ENCODE measurements at regions not wholly inside any gene's neighbourhood (a gene's known extent, or its start where the extent isn't known, plus 50 kb on each side); places are given as distances from the start of the nearest gene placed in this dataset.
A peak's percentile ranks its signal among the peaks of the same experiment; 100 is the strongest.

- DNase-seq: no peak
Measured at GRCh38 chr9:113646946-113647914, 183.7 kb downstream of the RGS3 start.

- DNase-seq: no peak
Measured at GRCh38 chr9:113648048-113648447, 184.5 kb downstream of the RGS3 start.

DNA sequence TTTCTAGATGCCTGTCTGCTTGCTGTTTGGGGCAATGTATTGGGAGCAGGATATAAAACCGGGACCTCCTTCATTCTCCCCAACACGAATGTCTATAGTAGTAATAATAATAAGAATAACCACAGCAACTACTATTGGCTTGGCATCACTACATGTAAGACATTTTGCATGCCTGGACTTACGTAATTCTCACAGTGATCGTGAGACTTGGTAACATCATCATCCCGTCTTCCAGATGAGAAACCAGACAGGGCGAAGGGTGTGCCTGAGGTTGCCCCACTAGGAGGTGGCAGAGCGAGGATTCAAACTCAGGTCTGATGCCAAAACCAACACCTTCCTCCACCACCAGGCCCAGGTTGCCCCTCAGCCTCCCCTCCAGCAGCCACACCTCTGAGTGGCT lies 185.1 kb downstream of the RGS3 start:
- DNase-seq: no peak

- DNase-seq: no peak
Measured at GRCh38 chr9:113649054-113649453, 185.5 kb downstream of the RGS3 start.

DNA sequence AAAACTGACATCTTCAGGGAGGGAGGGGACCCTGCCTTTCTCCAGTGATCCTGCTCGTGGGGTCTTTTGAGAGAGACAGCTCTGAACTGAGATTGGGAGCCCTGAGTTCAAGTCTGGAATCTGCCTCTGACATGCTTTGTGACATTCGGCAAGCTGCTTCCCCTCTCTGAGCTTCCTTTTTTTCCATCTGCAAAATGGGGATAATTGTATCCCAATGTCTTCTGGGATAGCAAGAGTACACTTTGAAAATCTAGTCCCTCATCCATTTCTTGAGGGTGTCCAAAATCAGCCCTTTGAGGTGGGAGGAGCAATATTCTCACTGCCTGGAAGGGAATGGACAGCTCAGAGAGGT lies 186.3 kb downstream of the RGS3 start:
- no peak for DNase-seq

DNA sequence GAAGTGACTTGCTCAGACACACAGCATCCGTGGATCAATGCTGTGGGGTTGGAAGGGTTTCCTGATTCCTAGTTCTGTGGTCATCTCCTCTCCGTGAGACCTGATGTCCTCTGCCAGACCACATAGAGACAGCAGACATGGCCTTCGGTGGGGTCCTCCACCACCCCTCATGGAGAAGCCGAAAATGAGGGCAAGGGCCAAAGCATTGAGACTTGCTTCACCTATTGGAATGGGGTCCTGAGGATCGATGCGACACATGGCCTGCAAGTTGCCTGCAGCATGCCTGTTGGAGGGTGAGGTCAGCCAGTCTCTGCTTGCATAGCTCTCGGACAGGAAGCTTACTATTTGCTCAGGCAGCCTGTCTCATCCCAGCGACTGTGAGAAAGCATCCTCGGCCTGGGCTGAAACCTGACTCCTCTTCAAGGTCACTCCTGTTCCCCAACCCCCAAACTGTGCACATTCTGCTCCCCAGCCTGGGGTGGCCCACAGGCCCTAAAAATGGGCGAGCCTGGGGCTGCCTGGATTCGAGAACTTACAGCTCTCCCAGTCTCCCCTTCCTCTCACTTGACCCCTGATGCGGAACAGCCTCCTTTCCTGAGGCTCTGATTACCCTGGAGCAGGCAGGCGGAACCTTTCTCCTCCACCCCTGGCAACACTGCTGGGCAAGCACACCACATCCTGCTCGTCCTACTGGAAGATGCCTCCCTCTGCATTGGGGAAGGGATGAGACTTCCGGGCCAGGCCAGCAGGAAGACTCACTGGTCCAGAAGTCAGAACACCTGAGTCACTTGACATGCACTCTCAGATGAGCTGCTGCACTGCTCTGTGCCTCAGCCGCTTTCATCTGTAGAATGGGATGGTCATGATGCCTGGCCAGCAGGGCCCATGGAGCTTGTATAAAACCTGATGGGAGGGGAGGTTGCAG lies 186.9 kb downstream of the RGS3 start:
- DNase-seq: peak; percentile 15

- DNase-seq: no peak
Measured at GRCh38 chr9:113651896-113652295, 188.4 kb downstream of the RGS3 start.

- no peak for DNase-seq
Measured at GRCh38 chr9:113652355-113653152, 189.0 kb downstream of the RGS3 start.

- DNase-seq: no peak
Measured at GRCh38 chr9:113653746-113654604, 190.4 kb downstream of the RGS3 start.

- no peak for DNase-seq
Measured at GRCh38 chr9:113654605-113655428, 191.3 kb downstream of the RGS3 start.

- DNase-seq: no peak
Measured at GRCh38 chr9:113656771-113657670, 193.5 kb downstream of the RGS3 start.

DNA sequence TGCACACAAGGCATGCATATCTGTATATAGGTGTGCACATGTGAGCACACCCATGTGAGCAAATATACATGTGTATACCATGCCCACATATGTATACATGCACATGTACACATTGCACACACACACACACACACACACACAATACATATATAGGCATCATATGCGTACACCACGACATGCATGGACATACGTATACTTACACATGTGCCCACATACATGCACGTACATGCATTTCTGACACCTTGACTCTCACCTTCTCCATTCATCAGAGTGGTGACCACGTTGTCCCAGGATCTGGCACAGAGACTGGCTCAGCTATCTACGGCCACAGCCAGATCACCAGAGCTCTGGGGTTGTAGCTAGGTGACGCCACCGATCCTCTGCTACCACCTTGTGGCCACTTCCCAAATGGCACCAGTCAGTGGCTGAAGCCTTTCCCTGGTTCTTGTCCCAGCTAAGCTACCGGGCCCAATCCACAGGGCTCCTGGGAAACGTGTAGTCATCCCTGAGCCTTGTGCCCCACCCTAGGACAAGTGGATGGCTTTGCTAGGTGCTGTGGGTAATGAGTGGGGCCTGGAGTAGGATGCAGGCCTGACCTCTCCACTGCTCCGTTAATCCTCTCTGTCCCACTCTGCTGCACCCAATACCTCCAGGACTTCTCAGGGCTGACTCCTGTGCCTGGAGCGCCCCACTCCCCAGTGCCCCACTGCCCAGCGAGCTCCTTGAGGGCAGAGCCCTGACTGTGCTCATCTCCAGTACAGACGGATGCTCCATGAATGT lies 194.4 kb downstream of the RGS3 start:
- DNase-seq: peak; percentile 72

- DNase-seq: no peak
Measured at GRCh38 chr9:113658545-113658895, 195.0 kb downstream of the RGS3 start.

DNA sequence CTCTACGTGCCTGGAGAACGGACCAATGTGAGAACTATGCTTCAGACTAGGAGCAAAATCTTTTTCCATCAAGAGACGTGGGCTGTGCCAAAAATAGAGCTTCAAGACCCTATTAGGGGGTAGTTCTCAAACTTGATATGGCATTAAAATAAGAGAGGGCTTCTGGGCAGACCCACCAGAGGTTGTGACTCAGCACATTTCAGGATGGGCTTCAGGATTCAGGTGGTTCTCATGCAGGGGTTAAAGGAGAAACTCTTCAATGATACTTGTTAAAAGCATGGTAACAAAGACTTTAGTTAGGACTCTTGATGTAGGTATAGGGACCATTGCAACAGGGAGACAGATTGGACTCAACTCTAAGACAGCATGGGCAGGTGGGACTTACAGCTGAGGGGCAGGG lies 195.5 kb downstream of the RGS3 start:
- DNase-seq: no peak

- no peak for DNase-seq
Measured at GRCh38 chr9:113659740-113660139, 196.2 kb downstream of the RGS3 start.

- no peak for DNase-seq
Measured at GRCh38 chr9:113660196-113660595, 196.7 kb downstream of the RGS3 start.

DNA sequence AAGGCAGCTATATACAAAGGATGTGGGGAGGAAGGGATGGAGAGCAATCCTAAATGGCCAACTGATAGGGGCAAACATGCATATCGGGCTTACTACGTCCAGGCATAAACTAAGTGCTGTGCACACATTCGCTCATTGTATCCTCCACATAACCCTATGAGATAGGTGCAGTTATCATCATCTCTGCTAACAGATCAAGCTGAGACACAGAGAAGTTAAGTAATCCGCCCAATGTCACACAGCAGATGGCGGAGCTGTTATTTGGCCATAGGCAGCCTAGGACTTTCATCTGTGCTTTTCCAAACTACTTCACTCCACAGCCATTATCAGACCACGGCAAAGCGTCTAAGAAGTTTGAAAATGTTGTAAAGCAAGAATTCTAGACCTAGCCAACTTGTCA lies 197.5 kb downstream of the RGS3 start:
- DNase-seq: no peak

DNA sequence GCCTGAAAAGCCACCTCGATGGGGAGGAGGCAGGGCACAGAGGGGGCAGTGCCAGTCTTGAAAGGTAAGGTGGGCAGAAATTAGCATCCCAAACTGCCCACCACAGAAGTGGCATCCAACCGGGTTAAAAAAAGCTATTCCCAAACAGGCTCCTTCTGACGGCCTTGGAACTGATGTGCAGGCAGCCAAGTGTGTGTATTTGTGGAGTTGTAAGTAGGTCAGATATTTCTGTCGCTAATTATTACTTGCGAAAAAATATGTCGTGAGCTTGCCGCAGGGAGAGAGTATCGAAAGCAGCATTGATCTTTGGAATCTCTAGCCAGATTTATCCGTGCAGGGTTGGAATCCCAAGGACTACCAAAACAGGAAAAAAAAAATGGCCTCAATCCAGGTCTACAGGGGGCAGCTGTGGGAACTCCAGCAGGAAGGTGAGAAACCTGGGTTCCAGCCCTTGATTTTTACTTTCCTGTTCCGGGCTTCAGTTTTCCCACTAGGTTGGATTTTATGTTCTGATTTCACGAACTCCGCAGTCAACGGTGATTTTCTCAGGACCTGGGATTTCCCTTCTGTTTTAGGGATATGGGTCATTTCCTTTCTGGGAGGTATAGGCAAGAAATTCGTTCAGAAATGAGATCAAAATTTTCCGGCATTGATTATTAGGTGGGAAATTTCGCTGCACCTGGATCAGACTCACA lies 200.8 kb downstream of the RGS3 start:
- no peak for DNase-seq

- DNase-seq: no peak
Measured at GRCh38 chr9:113665064-113665463, 201.5 kb downstream of the RGS3 start.

Measured in NCI-H1436 (cell line).